HepG2 (cell line): ENCODE measurements at regions not wholly inside any gene's neighbourhood (a gene's known extent, or its start where the extent isn't known, plus 50 kb on each side); places are given as distances from the start of the nearest gene placed in this dataset.

Experiments used
- ATAC-seq: fragments of 200-7000 bp; cut with Tn5 transposase; 3 replicates; pipeline ENCODE4 v1.9.1; 2020; ENCODE audit warnings: mild to moderate bottlenecking, moderate library complexity
- BruUV-seq: library from RNA; stranded (reverse); fragments of 400-500 nt; replicated peaks from 2 replicates; lab custom pipeline; 2021; lab: Mats Ljungman, UMichigan
- CTCF ChIA-PET: fragments of 300-600 bp; formaldehyde crosslinking; extraction: SDS; loops from one replicate; lab custom pipeline; 2021; ENCODE audit warnings: low total read pairs, inconsistent platforms, low intra/inter-chr PET ratio; lab: Yijun Ruan, JAX
- POLR2A ChIA-PET: fragments of 350-600 bp; sonication (Branson Sonifier 250); formaldehyde crosslinking; loops from one replicate; lab custom pipeline; 2020; ENCODE audit warnings: antibody characterized with exemption, inconsistent platforms; lab: Yijun Ruan, JAX
- DNase-seq: peaks from one replicate; pipeline ENCODE4 v3.0.0-alpha.2; 2015; ENCODE audit warnings: low spot score
- FAIRE-seq: peaks from 3 replicates; lab custom pipeline; 2011; peaks lifted over from hg19 to GRCh38; lab: Jason Lieb, UNC
- H2AFZ ChIP-seq: one replicate; pipeline ENCODE4 v1.6.1; 2011; ENCODE audit warnings: low read length, inconsistent platforms
- H3K27ac ChIP-seq: fragments of 300-600 bp; 3 replicates; pipeline ENCODE4 v1.8.0; 2011; ENCODE audit warnings: mixed run types, mild to moderate bottlenecking, mixed read lengths, low read length, inconsistent platforms; ENCODE audit not compliant: insufficient read depth; ENCODE audit errors: extremely low read length
- H3K27me3 ChIP-seq, 2 experiments: fragments of 200-600 bp in 1 of 2; 2 replicates in 1 of 2; 3 replicates in 1 of 2; pipeline versions ENCODE4 v1.6.0 to v1.8.0; 2011; ENCODE audit warnings: low read length in 2 of 2, mild to moderate bottlenecking in 2 of 2, moderate library complexity in 2 of 2, inconsistent platforms in 1 of 2; ENCODE audit not compliant: insufficient read depth in 2 of 2, control insufficient read depth in 1 of 2
- H3K36me3 ChIP-seq, 2 experiments: fragments of 200-600 bp in 1 of 2; replicated peaks in 1 of 2; 2 replicates in 1 of 2; 3 replicates in 1 of 2; pipeline versions ENCODE4 v1.5.1 to v1.8.0; 2011; ENCODE audit warnings: low read length in 2 of 2, inconsistent platforms in 1 of 2; ENCODE audit not compliant: insufficient read depth in 2 of 2, control insufficient read depth in 1 of 2
- H3K4me1 ChIP-seq: 2 replicates; pipeline ENCODE4 v1.5.1; 2012; ENCODE audit warnings: low read length, inconsistent platforms; ENCODE audit not compliant: insufficient read depth
- H3K4me2 ChIP-seq: 2 replicates; pipeline ENCODE4 v1.6.0; 2011; ENCODE audit warnings: low read depth, low read length, inconsistent platforms
- H3K4me3 ChIP-seq, 3 experiments: fragments of 200-600 bp in 1 of 3; sonication (generic), shearing (Covaris generic) in 1 of 3; replicated peaks in 1 of 3; 2 replicates each; pipeline ENCODE4 v1.5.1; 2011 to 2016; ENCODE audit warnings: low read length in 3 of 3, inconsistent platforms in 2 of 3, low read depth in 2 of 3, mild to moderate bottlenecking in 2 of 3, control low read depth in 1 of 3, mixed read lengths in 1 of 3; ENCODE audit not compliant: insufficient read depth in 1 of 3
- H3K79me2 ChIP-seq: one replicate; pipeline ENCODE4 v1.6.1; 2011; ENCODE audit warnings: low read length, inconsistent platforms; ENCODE audit not compliant: insufficient read depth
- H3K9ac ChIP-seq: 2 replicates; pipeline ENCODE4 v1.6.0; 2011; ENCODE audit warnings: mild to moderate bottlenecking, low read depth, low read length, inconsistent platforms; ENCODE audit not compliant: insufficient read depth
- H3K9me3 ChIP-seq: 2 replicates; pipeline ENCODE4 v1.5.1; 2012; ENCODE audit warnings: mild to moderate bottlenecking, low read length
- H4K20me1 ChIP-seq: 2 replicates; pipeline ENCODE4 v1.6.0; 2011; ENCODE audit warnings: inconsistent platforms, mild to moderate bottlenecking, low read length, moderate library complexity; ENCODE audit not compliant: insufficient read depth
- DMTF1 ChIP-seq: sonication (generic); formaldehyde crosslinking; IDR thresholded peaks from 2 replicates; pipeline ENCODE4 v1.4.0; 2020; ENCODE audit warnings: mild to moderate bottlenecking, missing genetic modification reagents
- MYNN ChIP-seq: sonication (generic); formaldehyde crosslinking; IDR thresholded peaks from 2 replicates; pipeline ENCODE4 v1.4.0; 2020; ENCODE audit warnings: mild to moderate bottlenecking, low read depth, missing genetic modification reagents
- THYN1 ChIP-seq: sonication (generic); formaldehyde crosslinking; IDR thresholded peaks from 2 replicates; pipeline ENCODE4 v1.8.1; 2023; ENCODE audit warnings: low read depth, mild to moderate bottlenecking, moderate library complexity, missing genetic modification reagents, borderline replicate concordance
- ZHX2 ChIP-seq, 2 experiments: sonication (generic) in 1 of 2; formaldehyde crosslinking in 1 of 2; IDR thresholded peaks; 2 replicates each; pipeline versions ENCODE4 v1.6.1 to v1.9.0; 2014 to 2022; ENCODE audit warnings: antibody characterized with exemption in 1 of 2, borderline replicate concordance in 1 of 2, inconsistent platforms in 1 of 2, low read depth in 1 of 2, missing genetic modification reagents in 1 of 2
- ZNF3 ChIP-seq: IDR thresholded peaks from 2 replicates; pipeline ENCODE4 v1.7.0; 2017; ENCODE audit warnings: inconsistent platforms
- ZNF678 ChIP-seq: sonication (generic); formaldehyde crosslinking; IDR thresholded peaks from 2 replicates; pipeline ENCODE4 v1.4.0; 2020; ENCODE audit warnings: mild to moderate bottlenecking, missing genetic modification reagents
- WGBS: methylation state at CpG from one replicate; pipeline ENCODE4 v1.1.6; 2017; ENCODE audit warnings: low lambda C conversion rate; 5-methylcytosine and 5-hydroxymethylcytosine counted together
- in situ Hi-C: cut with HindIII; loops from 2 replicates; pipeline ENCODE4 v1.10.0; 2017; ENCODE audit warnings: low pct_unique_long_range_greater_than_20kb; ENCODE audit not compliant: extremely low pct_ligation_motif_present
- intact Hi-C: fragments of 100-400 bp; cut with micrococcal nuclease; formaldehyde crosslinking; loops from one replicate; pipeline ENCODE4 v1.10.0; 2022; ENCODE audit not compliant: unreplicated experiment

GRCh38 chr15:85956532-85957275 lies 123.0 kb upstream of the AGBL1 start:
- WGBS, result 48% methylated on average over 2 of the region's 2 CpGs
- no peak for FAIRE-seq
- H3K27ac ChIP-seq, result no peak overlapping the region

More at GRCh38 chr15:85956532-85957275, 123.0 kb upstream of the AGBL1 start:
- Histone ChIP-seq H3K27me3 (no peaks in the 10 kb centered on the region), H3K4me3 (no peak overlapping the region), H3K9ac (no peak overlapping the region), H3K4me2 (no peak overlapping the region), H3K79me2 (no peaks in the 10 kb centered on the region), H4K20me1 (no peaks in the 10 kb centered on the region), H3K36me3 (no peaks in the 10 kb centered on the region), H2AFZ (no peak overlapping the region), H3K9me3 (no peaks in the 10 kb centered on the region), H3K4me1 (no peaks in the 10 kb centered on the region)
- BruUV-seq, result no TSS peak
- no peak for DNase-seq
- in situ Hi-C loops (no loop called here), intact Hi-C loops (no loop called here)
- CTCF ChIA-PET, result no interaction called here
- POLR2A ChIA-PET, result no interaction called here
- ATAC-seq, result no peak
- TF ChIP-seq ZHX2 (IDR thresholded peaks at IDR 0.05; ENCODE audit: low read depth) (no peak), ZHX2 (CRISPR knock-in tag; IDR thresholded peaks at IDR 0.05; ENCODE audit: borderline replicate concordance) (no peak), THYN1 (CRISPR knock-in tag) (no peak), MYNN (CRISPR knock-in tag) (no peak), DMTF1 (CRISPR knock-in tag) (no peak), ZNF3 (CRISPR knock-in tag) (no peak), ZNF678 (CRISPR knock-in tag) (no peak)
- TF ChIP-seq, all 625 proteins: peak for 0
